GM19193 (cell line): ENCODE measurements at regions not wholly inside any gene's neighbourhood (a gene's known extent, or its start where the extent isn't known, plus 50 kb on each side); places are given as distances from the start of the nearest gene placed in this dataset.

Experiments used
- POLR2A ChIP-seq: IDR thresholded peaks from 4 replicates; pipeline ENCODE4 v1.6.1; 2011; ENCODE audit not compliant: insufficient read depth, insufficient read length; ENCODE audit errors: extremely low read depth

GRCh38 chr2:8625399-8626300 lies 56.2 kb upstream of the ID2 start:
- no peak for TF ChIP-seq POLR2A

GRCh38 chr2:8626572-8626971 lies 55.3 kb upstream of the ID2 start:
- no peak for TF ChIP-seq POLR2A

GRCh38 chr2:8627019-8627691 lies 54.7 kb upstream of the ID2 start:
- no peak for TF ChIP-seq POLR2A

GRCh38 chr2:8627692-8628085 lies 54.2 kb upstream of the ID2 start:
- no peak for TF ChIP-seq POLR2A

- TF ChIP-seq POLR2A, result no peak
These were observed 53.5 kb upstream of the ID2 start for GRCh38 chr2:8628179-8628865.

- TF ChIP-seq POLR2A, result no peak
These were observed 53.0 kb upstream of the ID2 start for GRCh38 chr2:8628866-8629209.

- no peak for TF ChIP-seq POLR2A
These were observed 52.5 kb upstream of the ID2 start for GRCh38 chr2:8629402-8629801.

- TF ChIP-seq POLR2A, result no peak
These were observed 51.0 kb upstream of the ID2 start for GRCh38 chr2:8630676-8631464.

GRCh38 chr2:8631465-8632005 lies 50.3 kb upstream of the ID2 start:
- TF ChIP-seq POLR2A, result no peak
